Hematopoietic multipotent progenitor cell treated with erythropoietin and hydrocortisone succinate and interleukin-3 and kit ligand, for 4 days (in vitro differentiated cells): ENCODE measurements at regions not wholly inside any gene's neighbourhood (a gene's known extent, or its start where the extent isn't known, plus 50 kb on each side); places are given as distances from the start of the nearest gene placed in this dataset.

ENCODE experiments used
- DNase-seq: peaks from one replicate; pipeline ENCODE4 v3.0.0-alpha.2; 2015

GRCh38 chr18:68330658-68331057 lies 384.2 kb downstream of the TMX3 start:
- no peak for DNase-seq

GRCh38 chr18:68323921-68324320 lies 391.0 kb downstream of the TMX3 start:
- DNase-seq, result no peak

GRCh38 chr18:68316636-68317035 lies 398.3 kb downstream of the TMX3 start:
- DNase-seq, result no peak

GRCh38 chr18:68314403-68314802 lies 400.5 kb downstream of the TMX3 start:
- DNase-seq, result no peak

GRCh38 chr18:68301441-68301840 lies 413.5 kb downstream of the TMX3 start:
- DNase-seq, result no peak

- DNase-seq, result no peak
These were observed 415.0 kb downstream of the TMX3 start for GRCh38 chr18:68299906-68300305.

- no peak for DNase-seq
These were observed 416.6 kb downstream of the TMX3 start for GRCh38 chr18:68298330-68298729.

GRCh38 chr18:68288408-68288807 lies 426.5 kb downstream of the TMX3 start:
- no peak for DNase-seq

- no peak for DNase-seq
These were observed 430.6 kb downstream of the TMX3 start for GRCh38 chr18:68284236-68284780.

GRCh38 chr18:68283834-68284233 lies 431.1 kb downstream of the TMX3 start:
- DNase-seq, result no peak

GRCh38 chr18:68282232-68282631 lies 432.7 kb downstream of the TMX3 start:
- no peak for DNase-seq

GRCh38 chr18:68275616-68276015 lies 439.3 kb downstream of the TMX3 start:
- DNase-seq, result no peak

GRCh38 chr18:68270017-68270416 lies 444.9 kb downstream of the TMX3 start:
- no peak for DNase-seq

- no peak for DNase-seq
These were observed 447.3 kb downstream of the TMX3 start for GRCh38 chr18:68267583-68267982.

GRCh38 chr18:68263481-68263880 lies 451.4 kb downstream of the TMX3 start:
- DNase-seq, result no peak

GRCh38 chr18:68262690-68263294 lies 452.1 kb downstream of the TMX3 start:
- DNase-seq, result no peak

GRCh38 chr18:68256418-68257067 lies 458.4 kb downstream of the TMX3 start:
- no peak for DNase-seq

- no peak for DNase-seq
These were observed 470.1 kb downstream of the TMX3 start for GRCh38 chr18:68244786-68245185.

GRCh38 chr18:68241881-68242280 lies 473.0 kb downstream of the TMX3 start:
- no peak for DNase-seq

- peak; percentile 6 for DNase-seq
These were observed 480.2 kb downstream of the TMX3 start for GRCh38 chr18:68234676-68235075.

- no peak for DNase-seq
These were observed 480.8 kb downstream of the TMX3 start for GRCh38 chr18:68234131-68234530.

GRCh38 chr18:68233018-68233417 lies 481.9 kb downstream of the TMX3 start:
- DNase-seq, result no peak

GRCh38 chr18:68229351-68229750 lies 485.6 kb downstream of the TMX3 start:
- no peak for DNase-seq

GRCh38 chr18:68221111-68221724 lies 493.7 kb downstream of the TMX3 start:
- peak; percentile 27 for DNase-seq
